ENCODE measurements at regions not wholly inside any gene's neighbourhood (a gene's known extent, or its start where the extent isn't known, plus 50 kb on each side); places are given as distances from the start of the nearest gene placed in this dataset.

- TF ChIP-seq CTCF (IDR thresholded peaks at IDR 0.05; ENCODE audit: borderline replicate concordance, extremely low read depth, low read length, poor library complexity, severe bottlenecking) (no peak), EZH2 (IDR thresholded peaks at IDR 0.05; ENCODE audit: borderline replicate concordance, low read depth, low read length, severe bottlenecking) (no peak)
Observed at GRCh38 chr4:127355743-127356142, 277.0 kb upstream of the INTU start.
